GM18505 (cell line): ENCODE measurements at regions not wholly inside any gene's neighbourhood (a gene's known extent, or its start where the extent isn't known, plus 50 kb on each side); places are given as distances from the start of the nearest gene placed in this dataset.
"Not testable (repeated sequence)": the region's sequence is repeated elsewhere in the genome, so short reads cannot be mapped to it uniquely, and the experiment has no call there.

Experiments
- ATAC-seq: cut with Tn5 transposase; IDR thresholded peaks from one replicate; pipeline ENCODE4 v1.9.1; 2021; ENCODE audit not compliant: unreplicated experiment
- POLR2A ChIP-seq: IDR thresholded peaks from 4 replicates; pipeline ENCODE4 v1.6.1; 2011; ENCODE audit warnings: borderline replicate concordance; ENCODE audit not compliant: insufficient read depth, insufficient read length; ENCODE audit errors: extremely low read depth

- no peak for ATAC-seq
- no peak for TF ChIP-seq POLR2A
Measured at GRCh38 chr12:73225941-73226340, 953.8 kb downstream of the TRHDE start.

GRCh38 chr12:73226593-73226992 lies 954.4 kb downstream of the TRHDE start:
- no peak for TF ChIP-seq POLR2A
- ATAC-seq, result no peak

DNA sequence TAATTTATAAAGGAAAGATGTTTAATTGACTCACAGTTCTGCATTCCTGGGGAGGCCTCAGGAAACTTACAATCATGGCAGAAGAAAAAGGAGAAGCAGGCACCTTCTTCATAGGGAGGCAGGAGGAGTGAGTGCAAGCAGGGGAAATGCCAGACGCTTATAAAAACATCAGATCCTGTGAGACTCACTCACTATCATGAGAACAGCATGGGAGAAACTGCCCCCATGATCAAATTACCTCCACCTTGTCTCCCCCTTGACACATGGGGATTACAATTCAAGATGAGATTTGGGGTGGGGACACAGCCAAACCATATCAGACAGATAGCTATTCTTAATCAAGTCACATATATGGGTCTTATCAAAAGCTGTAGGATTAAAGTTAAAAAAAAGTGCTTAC lies 956.7 kb downstream of the TRHDE start:
- not testable (repeated sequence) for ATAC-seq

- no peak for ATAC-seq
- TF ChIP-seq POLR2A, result no peak
Measured at GRCh38 chr12:73235387-73235786, 963.2 kb downstream of the TRHDE start.

DNA sequence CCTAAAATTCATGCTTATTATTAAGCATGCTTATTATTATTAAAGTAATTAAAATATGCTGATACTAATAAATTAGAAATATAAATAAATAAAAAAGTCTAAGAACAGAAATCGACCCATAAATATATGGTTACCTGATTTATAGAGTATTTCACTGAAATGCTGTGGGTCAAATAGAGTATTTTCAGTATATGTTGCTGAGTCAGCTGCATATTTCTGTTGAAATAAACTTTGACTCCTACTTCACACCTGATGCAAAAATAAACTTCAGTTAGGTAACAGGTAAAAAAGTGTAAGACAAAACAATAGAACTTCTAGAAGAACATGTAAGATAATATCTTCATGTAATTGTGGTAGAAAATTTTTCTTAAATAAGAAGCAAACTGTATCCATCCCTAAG lies 967.9 kb downstream of the TRHDE start:
- no peak for ATAC-seq
- TF ChIP-seq POLR2A, result no peak

- ATAC-seq, result no peak
- no peak for TF ChIP-seq POLR2A
Measured at GRCh38 chr12:73262788-73263381, 990.7 kb downstream of the TRHDE start.

DNA sequence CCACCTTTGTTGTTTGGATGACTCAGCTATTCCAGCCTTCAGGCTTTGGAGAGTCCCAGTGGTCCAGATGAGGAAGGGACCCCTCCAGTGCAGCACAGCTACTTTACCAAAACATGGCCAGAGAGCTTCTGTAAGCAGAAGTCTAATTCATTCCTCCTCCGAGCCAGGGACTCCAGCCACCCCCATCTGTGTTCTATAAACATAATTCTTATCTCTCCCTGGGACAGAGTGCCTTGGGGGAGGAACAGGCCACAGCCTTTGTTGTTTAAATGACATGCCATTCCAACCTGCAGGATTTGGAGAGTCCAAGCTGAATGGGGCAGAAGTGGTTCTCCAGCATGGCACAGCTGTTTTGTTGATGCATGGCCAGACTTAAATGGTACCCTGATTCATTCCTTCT lies 994.0 kb downstream of the TRHDE start:
- ATAC-seq, result no peak
- TF ChIP-seq POLR2A, result no peak

DNA sequence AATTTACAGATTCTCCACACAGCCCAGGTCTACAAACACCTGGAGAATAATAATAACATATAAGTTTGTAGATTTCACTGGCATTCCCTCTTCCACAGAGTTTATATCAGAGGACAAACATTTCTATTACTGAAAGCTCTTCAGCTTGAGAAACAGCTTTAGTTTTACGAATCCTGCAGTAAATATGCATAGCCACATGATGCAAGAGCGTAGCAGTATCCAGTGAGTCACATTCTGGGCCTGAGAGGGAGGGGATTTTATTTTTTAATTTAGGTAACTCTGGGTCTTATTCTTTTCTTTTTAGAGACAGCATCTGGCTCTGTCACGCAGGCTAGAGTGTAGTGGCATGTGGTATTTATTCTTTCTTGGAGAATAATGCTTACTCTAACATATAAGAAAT lies 1002.8 kb downstream of the TRHDE start:
- TF ChIP-seq POLR2A, result no peak
- ATAC-seq, result no peak

DNA sequence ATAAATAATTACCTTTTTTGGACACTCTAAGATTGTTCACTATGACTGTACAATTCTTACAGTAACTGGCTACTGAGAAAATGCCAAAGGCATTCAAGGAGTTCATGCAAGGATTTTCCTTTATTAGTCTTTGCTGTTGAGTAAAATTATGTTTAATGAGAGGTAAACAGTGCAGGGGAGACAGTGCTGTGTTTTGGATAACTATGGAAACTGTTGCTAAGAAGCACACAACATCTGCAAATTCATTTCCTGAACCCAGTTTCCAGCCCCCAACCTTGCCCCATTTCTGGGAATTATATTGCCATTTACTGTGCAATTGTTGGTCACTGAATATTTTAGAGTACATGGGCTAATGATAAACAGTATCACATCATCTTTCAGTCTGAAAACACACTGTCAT lies 1005.8 kb downstream of the TRHDE start:
- ATAC-seq, result no peak

GRCh38 chr12:73301530-73301929 lies 1029.4 kb downstream of the TRHDE start:
- TF ChIP-seq POLR2A, result no peak
- ATAC-seq, result no peak

More for the DNA sequence above, 1005.8 kb downstream of the TRHDE start:
- TF ChIP-seq POLR2A, result no peak

DNA sequence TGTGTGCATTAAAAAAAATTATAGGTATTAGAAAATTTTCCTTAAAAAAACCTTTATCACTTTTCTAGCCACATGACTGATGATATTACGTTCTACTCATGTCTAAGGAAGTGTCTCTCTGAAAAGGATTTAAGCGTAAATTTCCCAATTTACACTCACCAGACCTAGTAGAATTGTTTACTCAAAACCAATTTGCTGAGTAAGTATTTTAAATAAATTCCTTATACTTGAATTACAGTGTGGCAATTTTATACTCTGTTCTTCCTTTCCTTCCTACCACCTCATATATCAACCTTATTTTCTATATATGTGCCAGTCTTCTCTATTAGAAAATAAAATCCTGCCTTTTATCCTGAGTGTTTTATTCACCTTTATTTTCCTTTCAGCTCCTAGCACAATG lies 1035.1 kb downstream of the TRHDE start:
- ATAC-seq, result no peak
- no peak for TF ChIP-seq POLR2A

DNA sequence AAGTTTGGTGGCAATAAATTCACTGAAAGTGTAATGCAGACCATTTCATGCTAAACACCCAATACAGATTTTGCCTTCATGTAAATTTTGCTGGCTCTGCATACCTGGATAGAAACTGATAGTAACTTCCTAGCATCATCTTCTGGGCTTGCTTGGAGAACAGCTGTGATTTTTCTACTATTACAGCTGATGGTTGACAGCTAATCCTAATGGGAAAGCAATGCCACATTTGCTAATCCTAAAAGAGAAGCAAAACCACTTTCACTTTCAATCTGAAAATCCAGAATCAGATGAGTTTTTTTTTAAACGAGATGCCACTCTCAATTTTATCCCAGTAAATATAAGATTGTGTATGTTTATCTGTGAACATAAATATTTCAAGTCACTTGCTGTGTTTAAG lies 1035.9 kb downstream of the TRHDE start:
- ATAC-seq, result no peak

GRCh38 chr12:73308747-73309146 lies 1036.6 kb downstream of the TRHDE start:
- TF ChIP-seq POLR2A, result no peak
- ATAC-seq, result no peak

More for the DNA sequence above, 1035.9 kb downstream of the TRHDE start:
- TF ChIP-seq POLR2A, result no peak

- ATAC-seq, result no peak
- TF ChIP-seq POLR2A, result no peak
Measured at GRCh38 chr12:73321319-73321718, 1049.1 kb downstream of the TRHDE start.

- ATAC-seq, result no peak
- no peak for TF ChIP-seq POLR2A
Measured at GRCh38 chr12:73321776-73322175, 1049.6 kb downstream of the TRHDE start.

DNA sequence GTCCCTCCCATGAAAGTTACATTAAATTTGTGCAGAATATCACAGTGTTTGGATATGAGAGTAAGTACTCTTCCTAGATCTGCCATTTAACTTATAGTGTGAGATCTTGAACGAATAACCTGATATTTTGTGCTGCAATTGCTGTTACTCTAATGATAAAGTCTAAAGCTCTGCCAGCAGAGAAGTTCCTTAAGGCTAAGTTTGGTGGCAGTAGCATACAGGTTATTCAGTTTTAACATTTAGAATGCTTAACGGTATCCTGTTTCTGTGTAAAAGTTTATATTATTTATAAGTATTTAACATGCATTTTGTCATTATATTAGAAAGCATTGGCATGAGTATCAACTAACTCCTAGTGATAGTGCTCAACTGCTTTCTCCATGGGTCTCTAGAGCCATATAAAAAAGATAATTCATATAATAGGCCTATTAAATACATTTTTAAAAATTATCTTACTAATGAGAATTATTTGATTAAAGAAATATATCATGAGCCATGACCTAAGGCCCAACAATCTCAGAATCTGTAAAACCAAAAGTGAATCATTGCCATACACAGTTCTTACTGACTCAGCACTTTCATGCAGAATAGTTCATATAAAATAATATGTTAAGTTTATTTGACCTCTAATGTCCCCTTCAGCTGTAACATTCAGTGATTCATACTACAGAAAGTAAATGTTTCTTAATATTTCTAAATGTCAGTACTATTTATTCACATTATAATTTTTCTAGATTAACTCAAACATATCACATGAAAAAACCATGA lies 1058.6 kb downstream of the TRHDE start:
- no peak for ATAC-seq
- TF ChIP-seq POLR2A, result no peak
